ENCODE measurements at regions not wholly inside any gene's neighbourhood (a gene's known extent, or its start where the extent isn't known, plus 50 kb on each side); places are given as distances from the start of the nearest gene placed in this dataset.

DNA sequence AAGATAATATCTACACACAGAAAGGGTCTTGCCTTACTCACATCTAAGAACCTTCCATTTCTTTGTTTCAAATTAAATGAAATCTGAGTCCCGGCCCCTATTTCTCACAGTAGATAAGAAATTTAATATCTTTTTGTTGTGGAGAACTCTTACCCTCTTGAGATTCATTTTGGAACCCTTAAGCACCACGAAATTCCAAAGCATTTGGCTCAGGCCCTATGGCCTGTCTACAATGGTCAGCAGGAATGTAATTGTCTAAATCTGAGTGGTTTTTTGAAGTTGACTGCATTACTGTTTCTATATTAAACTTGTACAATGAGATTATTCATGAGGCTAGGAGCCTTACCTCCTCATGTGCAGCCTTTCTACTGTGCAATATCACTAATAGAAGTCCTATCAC, 723.3 kb downstream of the TSN start:
- CTCF ChIA-PET: no interaction called here
- no peak overlapping the region for H3K27ac ChIP-seq
- no peak for DNase-seq (ENCODE audit: low spot score)
- POLR2A ChIA-PET (ENCODE audit: low non-redundant PET): no interaction called here
- TF ChIP-seq, protein P1, sequence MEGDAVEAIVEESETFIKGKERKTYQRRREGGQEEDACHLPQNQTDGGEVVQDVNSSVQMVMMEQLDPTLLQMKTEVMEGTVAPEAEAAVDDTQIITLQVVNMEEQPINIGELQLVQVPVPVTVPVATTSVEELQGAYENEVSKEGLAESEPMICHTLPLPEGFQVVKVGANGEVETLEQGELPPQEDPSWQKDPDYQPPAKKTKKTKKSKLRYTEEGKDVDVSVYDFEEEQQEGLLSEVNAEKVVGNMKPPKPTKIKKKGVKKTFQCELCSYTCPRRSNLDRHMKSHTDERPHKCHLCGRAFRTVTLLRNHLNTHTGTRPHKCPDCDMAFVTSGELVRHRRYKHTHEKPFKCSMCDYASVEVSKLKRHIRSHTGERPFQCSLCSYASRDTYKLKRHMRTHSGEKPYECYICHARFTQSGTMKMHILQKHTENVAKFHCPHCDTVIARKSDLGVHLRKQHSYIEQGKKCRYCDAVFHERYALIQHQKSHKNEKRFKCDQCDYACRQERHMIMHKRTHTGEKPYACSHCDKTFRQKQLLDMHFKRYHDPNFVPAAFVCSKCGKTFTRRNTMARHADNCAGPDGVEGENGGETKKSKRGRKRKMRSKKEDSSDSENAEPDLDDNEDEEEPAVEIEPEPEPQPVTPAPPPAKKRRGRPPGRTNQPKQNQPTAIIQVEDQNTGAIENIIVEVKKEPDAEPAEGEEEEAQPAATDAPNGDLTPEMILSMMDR (conservative IDR thresholded peaks at IDR 0.05; ENCODE audit: low read depth): no peak

DNA sequence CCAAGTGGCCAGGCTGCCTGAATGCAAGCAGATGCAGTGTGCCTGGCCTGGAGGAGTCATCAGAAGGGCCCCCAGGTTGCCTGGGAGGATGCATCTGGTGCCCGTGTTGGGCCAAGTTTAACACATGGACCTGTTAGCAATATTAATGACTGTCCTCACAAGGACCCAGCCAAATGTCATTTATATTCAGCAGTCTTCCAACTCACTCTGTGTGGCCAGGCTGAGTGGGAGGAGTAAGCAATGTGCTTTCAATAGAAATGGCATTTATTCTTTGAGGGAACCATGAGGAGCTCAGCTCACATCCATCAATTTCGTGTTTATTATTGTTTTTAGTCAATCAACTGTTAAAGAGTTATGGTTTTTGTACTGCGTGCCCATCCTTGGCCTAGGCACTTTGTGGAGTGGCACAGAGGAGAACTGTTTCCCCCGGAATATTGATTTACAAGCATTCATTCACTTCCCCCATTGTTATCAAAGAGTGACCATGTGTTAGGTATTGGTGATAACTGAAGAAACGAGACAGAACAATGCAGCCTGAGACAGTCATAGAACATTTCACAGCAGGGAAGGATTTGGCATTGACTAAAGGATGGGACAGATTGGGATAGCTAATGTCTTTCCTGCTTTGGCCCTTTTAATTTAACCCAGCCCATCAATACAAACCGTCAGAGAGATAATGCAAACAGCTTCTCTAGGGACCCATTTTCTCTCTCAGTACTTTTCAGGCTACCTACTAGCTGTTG, 725.2 kb downstream of the TSN start:
- TF ChIP-seq, protein P1 (conservative IDR thresholded peaks at IDR 0.05; ENCODE audit: low read depth): no peak
- CTCF ChIA-PET: interaction anchor here (0.6 kb wide), 1 partner anchor 67 kb away, joined by 3 read pairs; no protein-coding TSS in a partner anchor
- H3K27ac ChIP-seq: no peak overlapping the region
- POLR2A ChIA-PET (ENCODE audit: low non-redundant PET): no interaction called here
- DNase-seq (ENCODE audit: low spot score): no peak

DNA sequence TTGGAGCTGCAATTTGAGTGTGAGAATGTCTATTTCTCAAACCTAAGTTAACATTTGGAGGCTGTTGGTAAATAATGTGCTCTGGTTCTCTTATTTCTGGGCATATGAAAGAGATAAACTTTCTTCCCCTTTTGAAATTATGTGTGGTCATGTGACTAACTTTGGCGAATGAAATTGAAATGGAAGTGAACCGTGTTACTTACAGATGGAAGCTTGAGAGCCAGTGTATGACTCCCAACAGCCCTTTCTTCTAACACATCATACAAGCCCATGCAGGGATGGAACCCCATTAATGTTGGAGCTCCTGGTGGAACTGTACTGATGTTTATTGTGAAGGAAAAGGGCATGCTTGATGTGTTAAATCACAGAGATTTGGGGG, 725.8 kb downstream of the TSN start:
- DNase-seq (ENCODE audit: low spot score): no peak
- CTCF ChIA-PET: interaction anchor here (1.1 kb wide), 1 partner anchor 290 kb away, joined by 3 read pairs; no protein-coding TSS in a partner anchor
- TF ChIP-seq, protein P1 (conservative IDR thresholded peaks at IDR 0.05; ENCODE audit: low read depth): no peak
- POLR2A ChIA-PET (ENCODE audit: low non-redundant PET): no interaction called here
- H3K27ac ChIP-seq: no peak overlapping the region

DNA sequence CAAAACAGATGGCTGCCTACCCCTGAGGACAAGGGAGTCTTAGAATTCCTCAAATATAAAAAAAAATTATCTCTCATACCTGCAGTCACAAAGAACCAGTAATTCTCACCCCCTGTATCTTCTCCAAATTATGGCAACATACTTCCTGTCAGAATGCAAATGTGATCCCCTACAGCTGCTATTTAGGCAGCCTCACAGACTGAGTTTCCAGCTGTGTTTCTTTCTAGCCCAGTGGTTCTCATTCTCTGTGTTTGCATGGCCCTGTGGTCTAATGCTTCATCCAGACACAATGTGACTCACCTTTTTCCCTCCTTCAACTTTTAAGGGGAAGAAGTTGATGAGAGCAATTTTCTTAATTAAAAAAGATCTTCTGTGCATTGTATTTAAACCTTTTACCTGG, 726.3 kb downstream of the TSN start:
- no peak for DNase-seq (ENCODE audit: low spot score)
- POLR2A ChIA-PET (ENCODE audit: low non-redundant PET): no interaction called here
- no peak overlapping the region for H3K27ac ChIP-seq
- CTCF ChIA-PET: interaction anchor here (1.1 kb wide), 1 partner anchor 291 kb away, joined by 3 read pairs; no protein-coding TSS in a partner anchor
- TF ChIP-seq, protein P1 (conservative IDR thresholded peaks at IDR 0.05; ENCODE audit: low read depth): no peak

DNA sequence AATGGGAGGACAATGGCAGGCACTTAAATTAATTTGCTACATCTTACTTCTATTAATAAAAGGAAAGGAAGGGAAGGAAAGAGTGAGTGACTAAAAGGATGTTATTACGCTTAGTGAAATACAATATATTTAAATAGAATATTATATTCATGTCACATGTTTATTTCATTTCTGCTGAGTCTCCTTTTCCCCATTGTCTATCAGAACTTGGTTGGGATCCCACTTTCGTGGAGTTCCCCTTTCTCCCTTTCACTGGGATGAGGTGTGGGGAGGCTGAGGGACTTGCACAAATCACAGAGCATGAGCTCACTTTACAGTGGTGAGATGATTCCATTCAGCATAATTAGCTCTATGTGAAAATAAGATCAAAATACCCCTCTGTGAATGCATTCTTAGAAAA, 730.6 kb downstream of the TSN start:
- no peak overlapping the region for H3K27ac ChIP-seq
- ChIA-PET POLR2A (ENCODE audit: low non-redundant PET) (no interaction called here), CTCF (no interaction called here)
- DNase-seq (ENCODE audit: low spot score): no peak
- TF ChIP-seq, protein P1 (conservative IDR thresholded peaks at IDR 0.05; ENCODE audit: low read depth): no peak

DNA sequence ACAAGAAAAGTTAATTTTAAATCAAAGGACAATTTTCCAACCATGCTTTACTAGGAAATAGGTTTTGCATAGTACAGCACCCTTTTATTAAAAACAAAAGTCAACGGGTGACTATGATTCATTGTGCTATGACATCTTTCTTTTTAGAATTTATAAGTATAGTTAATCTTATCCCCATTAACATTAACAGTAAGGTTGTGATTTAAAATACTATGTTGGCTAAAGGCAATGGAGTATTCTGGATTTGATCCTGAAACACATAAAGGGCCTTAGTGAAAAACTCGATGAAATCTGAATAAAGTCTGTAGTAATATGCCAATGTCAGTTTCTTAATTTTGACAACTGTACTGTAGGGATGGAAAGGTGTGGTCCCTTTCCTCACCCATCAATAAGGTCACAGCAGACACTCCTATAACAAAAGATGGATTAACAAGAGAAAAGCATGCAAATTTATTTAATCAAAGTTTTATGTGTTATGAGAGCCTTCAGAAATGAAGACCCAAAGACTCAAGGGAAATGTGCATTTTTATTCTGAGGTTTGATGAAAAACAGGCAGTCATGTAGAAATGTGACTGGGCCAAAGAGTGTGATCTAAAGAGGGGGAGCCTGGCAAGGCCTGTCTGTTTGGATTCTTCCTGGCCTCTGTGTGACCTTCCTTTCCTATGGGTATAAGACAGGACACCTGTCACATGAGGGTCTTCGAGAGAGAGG, 731.4 kb downstream of the TSN start:
- CTCF ChIA-PET: no interaction called here
- no peak overlapping the region for H3K27ac ChIP-seq
- POLR2A ChIA-PET (ENCODE audit: low non-redundant PET): no interaction called here
- TF ChIP-seq, protein P1 (conservative IDR thresholded peaks at IDR 0.05; ENCODE audit: low read depth): no peak
- DNase-seq (ENCODE audit: low spot score): no peak
